Mesenchymal stem cell (in vitro differentiated cells and primary cell): ENCODE measurements at regions not wholly inside any gene's neighbourhood (a gene's known extent, or its start where the extent isn't known, plus 50 kb on each side); places are given as distances from the start of the nearest gene placed in this dataset.

Experiments used
- DNase-seq: peaks from one replicate; pipeline ENCODE4 v3.0.0-alpha.2; 2013
- H2AFZ ChIP-seq: one replicate; pipeline ENCODE4 v1.6.1; 2013; ENCODE audit warnings: low read depth, mild to moderate bottlenecking, control low read depth, inconsistent platforms, low read length, moderate library complexity
- H2AK5ac ChIP-seq: 2 replicates; pipeline ENCODE4 v1.6.1; 2013; ENCODE audit warnings: low read length, moderate library complexity, mild to moderate bottlenecking, inconsistent platforms; ENCODE audit not compliant: severe bottlenecking
- H2BK120ac ChIP-seq: one replicate; pipeline ENCODE4 v1.6.1; 2013; ENCODE audit warnings: low read depth, mild to moderate bottlenecking, inconsistent platforms, low read length, moderate library complexity
- H2BK12ac ChIP-seq, 2 experiments: one replicate each; pipeline ENCODE4 v1.6.1; 2013; ENCODE audit warnings: inconsistent platforms in 2 of 2, low read length in 2 of 2, mild to moderate bottlenecking in 2 of 2, moderate library complexity in 2 of 2, control low read depth in 1 of 2
- H2BK15ac ChIP-seq: one replicate; pipeline ENCODE4 v1.6.1; 2013; ENCODE audit warnings: mild to moderate bottlenecking, low read depth, inconsistent platforms; ENCODE audit not compliant: poor library complexity, severe bottlenecking
- H2BK5ac ChIP-seq: 2 replicates; pipeline ENCODE4 v1.6.1; 2013; ENCODE audit warnings: low read depth, mild to moderate bottlenecking, low read length, control low read depth, inconsistent platforms; ENCODE audit not compliant: poor library complexity, severe bottlenecking
- H3K14ac ChIP-seq, 2 experiments: one replicate each; pipeline ENCODE4 v1.6.1; 2013; ENCODE audit warnings: inconsistent platforms in 2 of 2, low read length in 2 of 2, control low read depth in 1 of 2, mild to moderate bottlenecking in 1 of 2, moderate library complexity in 1 of 2
- H3K18ac ChIP-seq, 2 experiments: one replicate each; pipeline ENCODE4 v1.6.1; 2013; ENCODE audit warnings: inconsistent platforms in 2 of 2, low read length in 2 of 2, control low read depth in 1 of 2, low read depth in 1 of 2, mild to moderate bottlenecking in 1 of 2
- H3K23ac ChIP-seq, 2 experiments: one replicate each; pipeline ENCODE4 v1.6.1; 2013; ENCODE audit warnings: inconsistent platforms in 2 of 2, low read length in 2 of 2, mild to moderate bottlenecking in 2 of 2, moderate library complexity in 2 of 2, control low read depth in 1 of 2
- H3K27ac ChIP-seq: 2 replicates; pipeline ENCODE4 v1.5.1; 2013; ENCODE audit warnings: mild to moderate bottlenecking, moderate library complexity, low read length, control low read depth, inconsistent platforms; ENCODE audit not compliant: poor library complexity, severe bottlenecking
- H3K27me3 ChIP-seq, 2 experiments: 2 replicates each; pipeline versions ENCODE4 v1.6.1 to v1.7.0; 2013; ENCODE audit warnings: low read length in 2 of 2, mild to moderate bottlenecking in 2 of 2, moderate library complexity in 2 of 2, control low read depth in 1 of 2, inconsistent platforms in 1 of 2; ENCODE audit not compliant: control insufficient read depth in 1 of 2, insufficient read depth in 1 of 2
- H3K36me3 ChIP-seq, 2 experiments: 2 replicates each; pipeline versions ENCODE4 v1.6.1 to v1.7.0; 2013; ENCODE audit warnings: low read length in 2 of 2, control low read depth in 1 of 2, inconsistent platforms in 1 of 2, low read depth in 1 of 2, mild to moderate bottlenecking in 1 of 2; ENCODE audit not compliant: insufficient read depth in 2 of 2, control insufficient read depth in 1 of 2
- H3K4ac ChIP-seq, 2 experiments: one replicate each; pipeline ENCODE4 v1.6.1; 2013; ENCODE audit warnings: inconsistent platforms in 2 of 2, low read length in 2 of 2, mild to moderate bottlenecking in 2 of 2, moderate library complexity in 2 of 2, control low read depth in 1 of 2, low read depth in 1 of 2
- H3K4me1 ChIP-seq: 2 replicates; pipeline ENCODE4 v1.6.1; 2013; ENCODE audit warnings: low read depth, low read length, control low read depth; ENCODE audit not compliant: control insufficient read depth, insufficient read depth
- H3K4me2 ChIP-seq: 2 replicates; pipeline ENCODE4 v1.6.1; 2013; ENCODE audit warnings: low read length, mild to moderate bottlenecking, inconsistent platforms; ENCODE audit not compliant: poor library complexity, severe bottlenecking
- H3K4me3 ChIP-seq, 2 experiments: 2 replicates each; pipeline versions ENCODE4 v1.5.1 to v1.7.0; 2013; ENCODE audit warnings: low read length in 2 of 2, mild to moderate bottlenecking in 2 of 2, control low read depth in 1 of 2, low read depth in 1 of 2; ENCODE audit not compliant: insufficient read depth in 1 of 2
- H3K79me1 ChIP-seq: replicated peaks from 2 replicates; pipeline ENCODE4 v1.6.1; 2013; ENCODE audit warnings: mild to moderate bottlenecking, control low read depth, low read length, inconsistent platforms; ENCODE audit not compliant: poor library complexity, severe bottlenecking
- H3K9ac ChIP-seq: 2 replicates; pipeline ENCODE4 v1.7.0; 2013; ENCODE audit warnings: mild to moderate bottlenecking, low read length, moderate library complexity
- H3K9me3 ChIP-seq: 2 replicates; pipeline ENCODE4 v1.7.0; 2013; ENCODE audit warnings: mild to moderate bottlenecking, low read length; ENCODE audit not compliant: control insufficient read depth
- H4K8ac ChIP-seq: one replicate; pipeline ENCODE4 v1.6.1; 2013; ENCODE audit warnings: inconsistent platforms, mild to moderate bottlenecking, low read length, moderate library complexity
- H4K91ac ChIP-seq: one replicate; pipeline ENCODE4 v1.6.1; 2013; ENCODE audit warnings: mild to moderate bottlenecking, low read length, inconsistent platforms
- WGBS: methylation state at CpG from one replicate; pipeline ENCODE4 v1.1.7; 2013; ENCODE audit warnings: mixed read lengths; 5-methylcytosine and 5-hydroxymethylcytosine counted together

DNA sequence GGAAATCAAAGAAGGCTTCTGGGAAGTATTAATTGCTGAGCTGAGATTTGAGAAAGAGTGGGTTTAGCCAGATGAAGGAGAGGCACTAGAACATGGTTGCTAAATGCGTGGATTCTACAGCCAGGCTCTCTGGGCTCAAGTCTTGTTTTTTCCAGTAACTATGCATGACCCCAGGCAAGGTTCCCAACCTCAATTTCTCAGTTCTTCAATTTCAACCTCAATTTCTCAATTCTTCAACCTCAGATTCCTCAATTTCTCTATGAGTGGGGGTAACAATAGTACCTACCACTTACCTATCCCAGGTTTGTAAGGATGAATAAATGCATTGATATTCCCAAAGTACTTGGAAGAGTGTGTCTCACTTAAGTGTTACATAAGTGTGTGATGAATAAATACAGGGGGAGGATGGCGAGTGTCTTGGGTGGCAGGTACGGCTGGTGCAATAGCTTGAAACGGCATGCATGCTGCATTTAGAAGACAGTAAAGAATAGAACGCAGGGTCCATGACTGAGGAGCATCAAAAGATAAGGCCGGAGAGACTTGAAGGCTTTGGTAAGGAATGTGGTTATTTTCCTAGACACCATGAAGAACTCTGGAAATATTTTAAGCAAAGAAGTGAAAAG, 149.1 kb upstream of the ATP2B1 start:
- H2BK5ac ChIP-seq, result no peak overlapping the region
- H3K4me1 ChIP-seq, result no peaks in the 10 kb centered on the region
- H2BK12ac ChIP-seq, result no peak overlapping the region
- no peak for DNase-seq
- H3K9ac ChIP-seq, result no peak overlapping the region
- H3K4me3 ChIP-seq, result no peak overlapping the region
- H3K27ac ChIP-seq, result no peak overlapping the region
- H3K4me2 ChIP-seq, result no peak overlapping the region
- H3K4ac ChIP-seq, result no peak overlapping the region
- 97% methylated on average over 6 of the region's 6 CpGs for WGBS
- H3K9me3 ChIP-seq, result no peaks in the 10 kb centered on the region
- no peak overlapping the region for H4K8ac ChIP-seq
- peak overlapping the region in 1 of 2 experiments; percentile 2 for H3K18ac ChIP-seq
- H3K27me3 ChIP-seq, result no peaks in the 10 kb centered on the region
- H3K14ac ChIP-seq, result no peak overlapping the region
- H2AFZ ChIP-seq, result no peak overlapping the region
- no peak overlapping the region for H2AK5ac ChIP-seq
- H3K23ac ChIP-seq, result no peak overlapping the region
- H2BK15ac ChIP-seq, result no peak overlapping the region
- H4K91ac ChIP-seq, result no peak overlapping the region
- H2BK120ac ChIP-seq, result no peak overlapping the region
- no peaks in the 10 kb centered on the region for H3K79me1 ChIP-seq
- no peaks in the 10 kb centered on the region for H3K36me3 ChIP-seq

DNA sequence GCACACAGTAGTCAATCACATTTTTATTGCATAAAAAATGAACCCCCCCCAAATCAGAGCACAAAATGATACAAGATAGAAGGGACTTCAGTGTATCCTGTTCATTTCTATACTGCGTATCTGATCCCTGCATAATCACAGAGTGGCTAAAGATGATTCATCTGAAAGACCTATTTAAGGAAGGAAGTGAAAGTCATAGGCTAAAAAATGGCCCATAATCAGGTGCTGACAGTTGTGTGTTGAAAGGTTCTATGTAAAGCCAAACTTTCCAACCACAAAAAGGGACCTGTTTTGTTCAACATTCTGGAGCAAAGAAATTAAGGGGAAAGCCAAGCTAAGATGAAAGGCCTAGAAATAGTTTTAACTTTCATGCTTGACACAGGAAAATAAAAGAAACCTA, 147.8 kb upstream of the ATP2B1 start:
- no peak overlapping the region for H3K23ac ChIP-seq
- no peak overlapping the region for H2BK5ac ChIP-seq
- no peaks in the 10 kb centered on the region for H3K27me3 ChIP-seq
- H3K36me3 ChIP-seq, result no peaks in the 10 kb centered on the region
- no peak overlapping the region for H3K9ac ChIP-seq
- no CpG with 5 or more reads among the region's 1 CpG for WGBS
- H3K79me1 ChIP-seq, result no peaks in the 10 kb centered on the region
- no peak overlapping the region for H2AFZ ChIP-seq
- no peak overlapping the region for H3K18ac ChIP-seq
- no peaks in the 10 kb centered on the region for H3K9me3 ChIP-seq
- peak; percentile 68 for DNase-seq
- H3K4me3 ChIP-seq, result no peak overlapping the region
- H3K4me1 ChIP-seq, result no peaks in the 10 kb centered on the region
- H3K4ac ChIP-seq, result no peak overlapping the region
- no peak overlapping the region for H2BK12ac ChIP-seq
- no peak overlapping the region for H2AK5ac ChIP-seq
- no peak overlapping the region for H4K8ac ChIP-seq
- H2BK120ac ChIP-seq, result no peak overlapping the region
- H3K4me2 ChIP-seq, result no peak overlapping the region
- H4K91ac ChIP-seq, result no peak overlapping the region
- no peak overlapping the region for H2BK15ac ChIP-seq
- H3K27ac ChIP-seq, result no peak overlapping the region
- no peak overlapping the region for H3K14ac ChIP-seq

DNA sequence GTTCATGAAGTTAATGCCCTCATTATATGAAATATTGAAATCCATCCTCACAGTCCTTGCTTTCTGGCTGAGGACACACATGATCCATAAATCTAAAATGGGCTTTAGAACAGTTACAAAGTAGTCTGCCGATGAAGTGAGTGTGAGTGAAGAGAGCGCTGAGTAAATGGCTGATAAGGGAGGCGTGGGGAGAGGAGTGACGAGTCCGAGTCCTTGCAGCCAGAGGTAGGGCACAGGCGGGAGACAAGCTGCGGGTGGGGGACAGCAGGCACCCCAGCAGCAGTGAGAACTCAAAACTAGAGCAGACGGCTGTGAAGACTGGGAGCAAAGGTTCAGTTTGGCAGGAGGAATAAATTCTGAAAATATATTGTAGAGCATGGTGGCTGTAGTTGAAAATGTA, 140.1 kb upstream of the ATP2B1 start:
- H2AFZ ChIP-seq, result no peak overlapping the region
- 94% methylated on average over 8 of the region's 8 CpGs for WGBS
- H3K4me3 ChIP-seq, result no peak overlapping the region

DNA sequence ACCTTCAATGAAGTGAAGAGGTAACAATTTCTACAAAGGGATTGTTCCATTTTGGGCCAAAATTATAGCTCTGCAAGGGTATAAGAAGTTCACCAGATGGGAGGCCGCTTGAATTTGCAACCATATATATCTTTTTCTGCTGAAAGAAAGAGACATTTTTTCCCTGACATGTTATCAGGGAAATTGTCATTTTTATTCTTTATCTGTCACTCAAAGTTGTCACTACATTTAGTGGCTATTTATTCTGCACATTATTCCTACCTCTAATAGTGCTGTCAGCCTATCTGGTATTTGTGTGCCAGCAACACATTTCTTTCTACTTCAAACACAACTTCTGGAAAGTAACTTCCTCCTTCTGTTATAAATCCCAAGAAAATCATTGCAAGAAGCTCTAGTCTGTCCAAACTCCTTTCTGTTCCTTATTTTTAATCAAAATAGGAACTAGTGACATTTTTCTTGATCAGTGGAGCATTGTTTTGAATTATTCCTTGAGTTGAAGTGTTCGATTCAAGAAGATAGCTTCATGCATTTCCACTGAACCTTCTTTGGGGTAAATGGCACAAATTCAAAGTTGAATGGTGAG, 137.9 kb upstream of the ATP2B1 start:
- H3K9ac ChIP-seq, result no peak overlapping the region
- H3K18ac ChIP-seq, result no peak overlapping the region
- H2BK120ac ChIP-seq, result no peak overlapping the region
- no peaks in the 10 kb centered on the region for H3K4me1 ChIP-seq
- H2BK15ac ChIP-seq, result no peak overlapping the region
- no peak overlapping the region for H3K4me2 ChIP-seq
- H4K91ac ChIP-seq, result no peak overlapping the region
- H2AFZ ChIP-seq, result no peak overlapping the region
- no peak overlapping the region for H3K4me3 ChIP-seq
- no peaks in the 10 kb centered on the region for H3K36me3 ChIP-seq
- no peaks in the 10 kb centered on the region for H3K79me1 ChIP-seq
- no peak overlapping the region for H4K8ac ChIP-seq
- H3K14ac ChIP-seq, result no peak overlapping the region
- no peaks in the 10 kb centered on the region for H3K27me3 ChIP-seq
- H2BK5ac ChIP-seq, result no peak overlapping the region
- no peak overlapping the region for H3K27ac ChIP-seq
- H2BK12ac ChIP-seq, result no peak overlapping the region
- no peaks in the 10 kb centered on the region for H3K9me3 ChIP-seq
- DNase-seq, result no peak
- WGBS, result 100% methylated on average over 2 of the region's 2 CpGs
- H2AK5ac ChIP-seq, result no peak overlapping the region
- no peak overlapping the region for H3K23ac ChIP-seq
- H3K4ac ChIP-seq, result no peak overlapping the region

More for the DNA sequence above, 140.1 kb upstream of the ATP2B1 start:
- no peak overlapping the region for H2BK12ac ChIP-seq
- H4K91ac ChIP-seq, result no peak overlapping the region
- H2BK15ac ChIP-seq, result no peak overlapping the region
- no peak overlapping the region for H3K4ac ChIP-seq
- no peak overlapping the region for H2BK5ac ChIP-seq
- H3K4me1 ChIP-seq, result no peaks in the 10 kb centered on the region
- H3K36me3 ChIP-seq, result no peaks in the 10 kb centered on the region
- peak overlapping the region; percentile 81 for H4K8ac ChIP-seq
- H2AK5ac ChIP-seq, result no peak overlapping the region
- no peak overlapping the region for H3K18ac ChIP-seq
- no peak overlapping the region for H3K23ac ChIP-seq
- H3K4me2 ChIP-seq, result no peak overlapping the region
- H2BK120ac ChIP-seq, result no peak overlapping the region
- no peaks in the 10 kb centered on the region for H3K27me3 ChIP-seq
- DNase-seq, result no peak
- H3K27ac ChIP-seq, result no peak overlapping the region
- no peak overlapping the region for H3K14ac ChIP-seq
- H3K79me1 ChIP-seq, result no peaks in the 10 kb centered on the region
- H3K9ac ChIP-seq, result no peak overlapping the region
- H3K9me3 ChIP-seq, result no peaks in the 10 kb centered on the region
